Panc1 (cell line): ENCODE measurements at regions not wholly inside any gene's neighbourhood (a gene's known extent, or its start where the extent isn't known, plus 50 kb on each side); places are given as distances from the start of the nearest gene placed in this dataset.

Source experiments
- CTCF ChIP-seq: fragments of 450-650 bp; IDR thresholded peaks from 2 replicates; pipeline ENCODE4 v1.5.1; 2017; ENCODE audit warnings: mild to moderate bottlenecking
- POLR2AphosphoS5 ChIP-seq: IDR thresholded peaks from 2 replicates; pipeline ENCODE4 v1.6.1; 2012; ENCODE audit warnings: mild to moderate bottlenecking, low read depth, low read length, moderate library complexity
- TCF7L2 ChIP-seq: IDR thresholded peaks from 2 replicates; pipeline ENCODE4 v1.6.1; 2011; ENCODE audit warnings: mild to moderate bottlenecking, low read depth, low read length, inconsistent platforms
- TF ChIP-seq, protein P1 (sequence below), 2 experiments: IDR thresholded peaks; 2 replicates each; pipeline ENCODE4 v1.6.1; 2011 to 2012; ENCODE audit warnings: low read depth in 2 of 2, control low read depth in 1 of 2, low read length in 1 of 2, mild to moderate bottlenecking in 1 of 2, moderate library complexity in 1 of 2; ENCODE audit not compliant: insufficient read depth in 1 of 2

DNA sequence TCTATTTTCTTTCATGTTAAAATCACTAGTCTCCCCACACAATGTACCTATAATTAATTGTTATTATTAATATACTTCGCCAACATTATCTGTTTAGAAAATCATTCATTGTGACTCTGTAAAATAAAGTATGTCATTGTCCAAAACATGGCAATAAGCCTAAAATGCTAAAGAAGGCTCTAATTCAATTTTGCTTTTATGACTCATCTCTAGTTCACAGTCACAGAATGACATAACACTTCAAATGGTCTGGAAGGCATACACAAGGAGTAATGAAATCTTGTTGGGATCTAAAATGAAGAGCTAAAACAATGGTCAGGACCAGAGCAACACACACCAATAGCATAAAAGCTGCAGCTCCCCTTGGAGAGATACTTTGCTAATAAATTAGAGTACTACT is 505.8 kb downstream of the GPAM start:
- TF ChIP-seq CTCF, result no peak
- TF ChIP-seq, protein P1, sequence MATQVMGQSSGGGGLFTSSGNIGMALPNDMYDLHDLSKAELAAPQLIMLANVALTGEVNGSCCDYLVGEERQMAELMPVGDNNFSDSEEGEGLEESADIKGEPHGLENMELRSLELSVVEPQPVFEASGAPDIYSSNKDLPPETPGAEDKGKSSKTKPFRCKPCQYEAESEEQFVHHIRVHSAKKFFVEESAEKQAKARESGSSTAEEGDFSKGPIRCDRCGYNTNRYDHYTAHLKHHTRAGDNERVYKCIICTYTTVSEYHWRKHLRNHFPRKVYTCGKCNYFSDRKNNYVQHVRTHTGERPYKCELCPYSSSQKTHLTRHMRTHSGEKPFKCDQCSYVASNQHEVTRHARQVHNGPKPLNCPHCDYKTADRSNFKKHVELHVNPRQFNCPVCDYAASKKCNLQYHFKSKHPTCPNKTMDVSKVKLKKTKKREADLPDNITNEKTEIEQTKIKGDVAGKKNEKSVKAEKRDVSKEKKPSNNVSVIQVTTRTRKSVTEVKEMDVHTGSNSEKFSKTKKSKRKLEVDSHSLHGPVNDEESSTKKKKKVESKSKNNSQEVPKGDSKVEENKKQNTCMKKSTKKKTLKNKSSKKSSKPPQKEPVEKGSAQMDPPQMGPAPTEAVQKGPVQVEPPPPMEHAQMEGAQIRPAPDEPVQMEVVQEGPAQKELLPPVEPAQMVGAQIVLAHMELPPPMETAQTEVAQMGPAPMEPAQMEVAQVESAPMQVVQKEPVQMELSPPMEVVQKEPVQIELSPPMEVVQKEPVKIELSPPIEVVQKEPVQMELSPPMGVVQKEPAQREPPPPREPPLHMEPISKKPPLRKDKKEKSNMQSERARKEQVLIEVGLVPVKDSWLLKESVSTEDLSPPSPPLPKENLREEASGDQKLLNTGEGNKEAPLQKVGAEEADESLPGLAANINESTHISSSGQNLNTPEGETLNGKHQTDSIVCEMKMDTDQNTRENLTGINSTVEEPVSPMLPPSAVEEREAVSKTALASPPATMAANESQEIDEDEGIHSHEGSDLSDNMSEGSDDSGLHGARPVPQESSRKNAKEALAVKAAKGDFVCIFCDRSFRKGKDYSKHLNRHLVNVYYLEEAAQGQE (IDR thresholded peaks at IDR 0.05; ENCODE audit: insufficient read depth in 1 of 2, low read depth in 2 of 2, low read length in 1 of 2), result no peak
- TF ChIP-seq TCF7L2, result no peak
- TF ChIP-seq POLR2AphosphoS5, result no peak
